ENCODE measurements at regions not wholly inside any gene's neighbourhood (a gene's known extent, or its start where the extent isn't known, plus 50 kb on each side); places are given as distances from the start of the nearest gene placed in this dataset.

DNA sequence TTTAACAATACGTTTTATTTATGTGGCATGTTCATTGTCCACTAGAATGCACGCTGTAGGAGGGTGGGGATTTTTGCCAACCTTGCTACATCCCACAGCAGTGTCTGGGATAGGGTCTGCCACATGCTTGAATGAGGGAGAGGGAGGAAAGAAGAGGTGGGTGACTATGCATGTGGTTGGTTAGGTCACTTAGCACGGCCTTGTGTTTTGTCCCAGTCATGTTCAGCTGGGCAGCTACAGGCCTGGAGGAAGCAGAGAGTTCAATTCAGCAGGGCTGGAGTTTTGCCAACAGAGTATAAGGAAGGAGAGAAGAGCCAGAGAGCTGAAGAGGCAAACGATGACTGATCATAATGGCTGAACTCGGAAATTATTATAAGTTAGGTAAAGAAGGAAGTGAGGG, 268.4 kb upstream of the NSMCE3 start:
- DNase-seq (ENCODE audit: low read depth) = no peak
- in situ Hi-C loops (cut with HindIII; ENCODE audit: low sequenced_read_pairs) = loop anchor here (25.0 kb wide), 2 partner anchors 101 to 301 kb away; no protein-coding TSS in a partner anchor
- no peak overlapping the region for H3K4me3 ChIP-seq (ENCODE audit: low read depth, low read length)
- TF ChIP-seq CTCF (IDR thresholded peaks at IDR 0.05; ENCODE audit: low read depth, low read length, missing control alignments) = no peak

- in situ Hi-C loops (cut with HindIII; ENCODE audit: low sequenced_read_pairs) = loop anchor here (25.0 kb wide), 2 partner anchors 99 to 299 kb away; no protein-coding TSS in a partner anchor
- H3K4me3 ChIP-seq (ENCODE audit: low read depth, low read length) = no peak overlapping the region
- TF ChIP-seq CTCF (IDR thresholded peaks at IDR 0.05; ENCODE audit: low read depth, low read length, missing control alignments) = no peak
- DNase-seq (ENCODE audit: low read depth) = no peak
Observed at GRCh38 chr15:29535952-29536351, 266.3 kb upstream of the NSMCE3 start.

GRCh38 chr15:29534378-29534777, 264.8 kb upstream of the NSMCE3 start:
- H3K4me3 ChIP-seq (ENCODE audit: low read depth, low read length) = no peak overlapping the region
- in situ Hi-C loops (cut with HindIII; ENCODE audit: low sequenced_read_pairs) = loop anchor here (25.0 kb wide), 2 partner anchors 97 to 297 kb away; no protein-coding TSS in a partner anchor
- DNase-seq (ENCODE audit: low read depth) = no peak
- TF ChIP-seq CTCF (IDR thresholded peaks at IDR 0.05; ENCODE audit: low read depth, low read length, missing control alignments) = no peak

DNA sequence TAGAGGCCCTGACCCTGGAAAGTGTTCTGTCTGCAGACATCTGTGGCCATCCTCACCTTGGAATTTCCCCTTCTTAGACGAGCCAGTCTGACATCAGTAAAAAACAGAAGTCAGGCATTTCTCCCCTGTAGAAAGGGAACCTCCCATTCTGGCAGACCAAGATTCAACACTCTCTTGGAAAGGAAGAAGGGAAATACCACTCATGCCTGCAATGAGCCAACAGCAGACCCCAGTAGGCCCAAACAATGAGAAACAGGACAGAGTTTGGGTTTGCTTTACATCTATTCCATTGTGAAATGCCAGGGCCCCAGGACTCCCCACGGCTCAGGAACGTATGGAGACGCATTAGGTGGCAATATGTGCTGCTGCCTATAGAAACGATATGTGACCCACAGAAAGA, 264.0 kb upstream of the NSMCE3 start:
- in situ Hi-C loops (cut with HindIII; ENCODE audit: low sequenced_read_pairs) = loop anchor here (25.0 kb wide), 2 partner anchors 96 to 296 kb away; no protein-coding TSS in a partner anchor

DNA sequence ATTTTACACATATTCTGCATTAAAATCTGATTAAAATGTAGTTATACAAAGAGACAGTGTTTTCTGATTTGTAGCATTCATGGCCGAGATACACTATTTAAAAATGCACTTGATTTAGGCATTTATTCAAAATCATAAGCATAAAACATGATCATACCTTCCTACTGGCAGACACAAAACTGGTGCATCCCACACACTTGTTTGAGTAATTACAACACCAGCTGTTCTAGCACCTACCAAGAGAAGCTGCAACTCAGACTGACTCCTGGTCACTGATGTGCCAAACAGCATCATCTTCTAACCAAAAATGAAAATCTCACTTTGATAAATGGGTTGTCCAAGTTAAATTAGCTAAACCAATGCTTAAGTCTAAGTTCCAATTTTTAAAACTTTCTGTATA, 262.7 kb upstream of the NSMCE3 start:
- no peak for TF ChIP-seq CTCF (IDR thresholded peaks at IDR 0.05; ENCODE audit: low read depth, low read length, missing control alignments)
- in situ Hi-C loops (cut with HindIII; ENCODE audit: low sequenced_read_pairs) = loop anchor here (25.0 kb wide), 2 partner anchors 95 to 295 kb away; no protein-coding TSS in a partner anchor
- no peak overlapping the region for H3K4me3 ChIP-seq (ENCODE audit: low read depth, low read length)
- DNase-seq (ENCODE audit: low read depth) = no peak

More for the DNA sequence above, 264.0 kb upstream of the NSMCE3 start:
- no peak for TF ChIP-seq CTCF (IDR thresholded peaks at IDR 0.05; ENCODE audit: low read depth, low read length, missing control alignments)
- no peak overlapping the region for H3K4me3 ChIP-seq (ENCODE audit: low read depth, low read length)
- DNase-seq (ENCODE audit: low read depth) = peak; percentile 15

DNA sequence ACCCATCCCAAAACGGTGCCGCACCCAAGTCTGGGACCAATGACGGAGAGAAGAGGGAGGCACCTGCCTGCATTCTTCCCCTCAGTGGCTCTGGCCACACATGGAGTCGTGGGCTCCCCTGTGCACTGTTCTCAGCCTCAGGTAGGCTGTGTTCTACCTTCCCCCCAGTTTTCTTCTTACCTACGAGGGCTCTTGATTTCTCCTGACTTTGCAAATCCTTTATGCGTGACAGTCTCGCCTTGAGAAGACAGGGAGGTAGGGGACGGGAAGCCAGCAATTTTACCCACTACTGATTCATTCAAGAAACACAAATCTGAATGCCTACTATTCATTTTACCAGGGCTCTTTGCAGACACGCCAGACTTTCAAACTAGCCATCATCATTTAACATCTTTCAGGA, 261.3 kb upstream of the NSMCE3 start:
- DNase-seq (ENCODE audit: low read depth) = no peak
- H3K4me3 ChIP-seq (ENCODE audit: low read depth, low read length) = no peak overlapping the region
- in situ Hi-C loops (cut with HindIII; ENCODE audit: low sequenced_read_pairs) = loop anchor here (25.0 kb wide), 2 partner anchors 94 to 294 kb away; no protein-coding TSS in a partner anchor
- no peak for TF ChIP-seq CTCF (IDR thresholded peaks at IDR 0.05; ENCODE audit: low read depth, low read length, missing control alignments)
